Transverse colon (tissue), 4 donors: ENCODE measurements at regions not wholly inside any gene's neighbourhood (a gene's known extent, or its start where the extent isn't known, plus 50 kb on each side); places are given as distances from the start of the nearest gene placed in this dataset.
"Not testable (repeated sequence)": the region's sequence is repeated elsewhere in the genome, so short reads cannot be mapped to it uniquely, and the experiment has no call there.

ENCODE experiments used
- CTCF ChIP-seq, 5 experiments: fragments of 200-600 bp in 3 of 5; fragments of 450-650 bp in 2 of 5; sonication (generic) in 3 of 5; IDR thresholded peaks; 1 replicate in 2 of 5; 2 replicates in 3 of 5; pipeline ENCODE4 v1.5.1; 2016 to 2017; ENCODE audit warnings: antibody characterized with exemption in 5 of 5, inconsistent platforms in 3 of 5, mild to moderate bottlenecking in 2 of 5, moderate library complexity in 1 of 5
- EP300 ChIP-seq: sonication (generic); formaldehyde crosslinking; IDR thresholded peaks from one replicate; pipeline ENCODE4 v1.6.1; 2017; ENCODE audit warnings: antibody characterized with exemption, low read depth
- POLR2A ChIP-seq: fragments of 450-650 bp; IDR thresholded peaks from one replicate; pipeline ENCODE4 v1.6.1; 2016; ENCODE audit warnings: antibody characterized with exemption, mild to moderate bottlenecking, moderate library complexity
- POLR2AphosphoS5 ChIP-seq, 3 donors: sonication (generic); formaldehyde crosslinking; IDR thresholded peaks; one replicate each; pipeline ENCODE4 v1.6.1; 2016; ENCODE audit warnings: antibody characterized with exemption in 3 of 3

- not testable (repeated sequence) for TF ChIP-seq CTCF (IDR thresholded peaks at IDR 0.05); EP300; POLR2A; POLR2AphosphoS5 (IDR thresholded peaks at IDR 0.05)
These were observed 70.9 kb upstream of the MINPP1 start for GRCh38 chr10:87433836-87434235.
